Left lung (tissue), 4 donors: ENCODE measurements at regions not wholly inside any gene's neighbourhood (a gene's known extent, or its start where the extent isn't known, plus 50 kb on each side); places are given as distances from the start of the nearest gene placed in this dataset.
"Not testable (repeated sequence)": the region's sequence is repeated elsewhere in the genome, so short reads cannot be mapped to it uniquely, and the experiment has no call there.

Source experiments
- ATAC-seq: fragments of 200-7000 bp; cut with Tn5 transposase; one replicate; pipeline ENCODE4 v1.9.1; 2020; ENCODE audit warnings: moderate library complexity
- DNase-seq, 4 donors: peaks; one replicate each; pipeline ENCODE4 v3.0.0-alpha.2; 2013 to 2020
- H3K27ac ChIP-seq, 2 donors: fragments of 200-600 bp; sonication (generic) in 1 of 2; one replicate each; pipeline versions ENCODE4 v1.5.0 to v1.8.0; 2020 to 2021
- H3K27me3 ChIP-seq, 2 donors: fragments of 200-600 bp; sonication (generic) in 1 of 2; one replicate each; pipeline versions ENCODE4 v1.5.0 to v1.8.0; 2020 to 2021
- H3K36me3 ChIP-seq, 2 donors: fragments of 200-600 bp; sonication (generic) in 1 of 2; one replicate each; pipeline versions ENCODE4 v1.5.0 to v1.8.0; 2020 to 2021
- H3K4me1 ChIP-seq, 2 donors: fragments of 200-600 bp; one replicate each; pipeline ENCODE4 v1.8.0; 2021
- H3K4me3 ChIP-seq, 2 donors: fragments of 200-600 bp; sonication (generic) in 1 of 2; one replicate each; pipeline versions ENCODE4 v1.5.0 to v1.8.0; 2020 to 2021; ENCODE audit warnings: mild to moderate bottlenecking in 1 of 2
- H3K9me3 ChIP-seq, 2 donors: fragments of 200-600 bp; sonication (generic) in 1 of 2; one replicate each; pipeline versions ENCODE4 v1.5.0 to v1.8.0; 2020 to 2021
- CTCF ChIP-seq, 2 donors: fragments of 200-600 bp; sonication (generic) in 1 of 2; IDR thresholded peaks; one replicate each; pipeline versions ENCODE4 v1.5.0 to v1.8.0; 2021; ENCODE audit warnings: antibody characterized with exemption in 2 of 2
- intact Hi-C, 2 donors: fragments of 100-400 bp; cut with DNase I; formaldehyde crosslinking; loops; one replicate each; pipeline versions ENCODE4 v1.11.2 to v1.14.2; 2022
- donor health status: DM: no; HTN: yes; CAD: no.
- donor health status: DM: no; HTN: no; CAD: no.

- ATAC-seq = no peak
- H3K4me3 ChIP-seq = no peak overlapping the region
These were observed 538.7 kb downstream of the RBFOX1 start for GRCh38 chr16:7871371-7871770.

GRCh38 chr16:7867831-7868230 is 535.2 kb downstream of the RBFOX1 start:
- Histone ChIP-seq H3K4me3 (no peak overlapping the region), H3K27me3 (no peaks in the 10 kb centered on the region), H3K27ac (no peak overlapping the region), H3K4me1 (no peaks in the 10 kb centered on the region), H3K9me3 (peaks cover 0 to 5% of the 10 kb centered on the region in 2 donors), H3K36me3 (no peaks in the 10 kb centered on the region)
- intact Hi-C loops = no loop called here
- ATAC-seq (no peak), DNase-seq (no peak)
- TF ChIP-seq CTCF (IDR thresholded peaks at IDR 0.05) = no peak

More at GRCh38 chr16:7871371-7871770, 538.7 kb downstream of the RBFOX1 start:
- Histone ChIP-seq H3K27ac (no peak overlapping the region), H3K27me3 (no peaks in the 10 kb centered on the region), H3K36me3 (no peaks in the 10 kb centered on the region), H3K4me1 (no peaks in the 10 kb centered on the region), H3K9me3 (peaks cover 0 to 10% of the 10 kb centered on the region in 2 donors)
- no peak for DNase-seq
- intact Hi-C loops = no loop called here
- TF ChIP-seq CTCF (IDR thresholded peaks at IDR 0.05) = no peak

GRCh38 chr16:7866144-7866543 is 533.5 kb downstream of the RBFOX1 start:
- Histone ChIP-seq H3K4me3 (no peak overlapping the region), H3K4me1 (no peaks in the 10 kb centered on the region), H3K36me3 (no peaks in the 10 kb centered on the region), H3K9me3 (peaks cover 0 to 5% of the 10 kb centered on the region in 2 donors), H3K27ac (no peak overlapping the region), H3K27me3 (no peaks in the 10 kb centered on the region)
- no peak for DNase-seq
- ATAC-seq = no peak
- intact Hi-C loops = no loop called here
- no peak for TF ChIP-seq CTCF (IDR thresholded peaks at IDR 0.05)

GRCh38 chr16:7865393-7865792 is 532.7 kb downstream of the RBFOX1 start:
- H3K4me1 ChIP-seq, H3K9me3 ChIP-seq, DNase-seq, H3K36me3 ChIP-seq, ATAC-seq, H3K27me3 ChIP-seq, intact Hi-C loops, H3K27ac ChIP-seq, H3K4me3 ChIP-seq: not testable (repeated sequence)

- H3K9me3 ChIP-seq = peaks cover 0 to 4% of the 10 kb centered on the region in 2 donors
- H3K4me3 ChIP-seq = no peak overlapping the region
- ATAC-seq = no peak
- H3K27me3 ChIP-seq = no peaks in the 10 kb centered on the region
- no peaks in the 10 kb centered on the region for H3K36me3 ChIP-seq
- intact Hi-C loops = no loop called here
- no peak overlapping the region for H3K27ac ChIP-seq
- no peak for TF ChIP-seq CTCF (IDR thresholded peaks at IDR 0.05)
- H3K4me1 ChIP-seq = no peaks in the 10 kb centered on the region
- DNase-seq = no peak
These were observed 529.4 kb downstream of the RBFOX1 start for GRCh38 chr16:7861891-7862582.

- H3K4me3 ChIP-seq = no peak overlapping the region
- H3K27me3 ChIP-seq = no peaks in the 10 kb centered on the region
- H3K27ac ChIP-seq = no peak overlapping the region
- ATAC-seq = no peak
- no peaks in the 10 kb centered on the region for H3K4me1 ChIP-seq
- intact Hi-C loops = loop anchor here in 1 of 2 donors (10.0 kb wide), 1 partner anchor 62 kb away; no protein-coding TSS in a partner anchor
- DNase-seq = no peak
- TF ChIP-seq CTCF (IDR thresholded peaks at IDR 0.05) = no peak
- H3K9me3 ChIP-seq = no peaks in the 10 kb centered on the region
- no peaks in the 10 kb centered on the region for H3K36me3 ChIP-seq
These were observed 520.6 kb downstream of the RBFOX1 start for GRCh38 chr16:7853197-7853596.
